Erythroblast (primary cell): ENCODE measurements at regions not wholly inside any gene's neighbourhood (a gene's known extent, or its start where the extent isn't known, plus 50 kb on each side); places are given as distances from the start of the nearest gene placed in this dataset.

Experiments
- GATA1 ChIP-seq: IDR thresholded peaks from 2 replicates; pipeline ENCODE4 v1.6.1; 2011; ENCODE audit warnings: low read depth, mild to moderate bottlenecking, control low read depth, low read length, moderate library complexity
- POLR2A ChIP-seq: IDR thresholded peaks from 2 replicates; pipeline ENCODE4 v1.6.1; 2011; ENCODE audit warnings: mild to moderate bottlenecking, low read length

DNA sequence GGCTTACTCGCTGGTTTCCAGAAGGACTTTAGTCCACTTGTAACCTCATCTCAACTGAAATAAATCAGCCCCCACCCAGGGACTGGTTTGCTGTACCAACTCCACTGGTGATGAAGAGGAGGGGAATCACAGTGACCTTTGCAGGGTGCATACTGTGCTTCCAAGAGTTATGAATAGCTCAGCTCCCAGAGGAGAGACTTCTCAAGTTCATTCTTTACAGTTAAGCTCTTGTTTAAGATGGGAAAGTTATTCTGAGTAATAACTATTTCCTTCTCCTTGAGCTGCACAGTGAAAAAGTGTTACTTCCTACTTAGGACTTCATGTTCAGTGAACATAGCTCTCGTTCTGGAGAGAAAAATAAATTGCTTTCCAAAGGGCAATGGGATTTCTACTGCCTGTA is 166.5 kb upstream of the ECI2 start:
- no peak for TF ChIP-seq POLR2A
- no peak for TF ChIP-seq GATA1
